PFSK-1 (cell line): ENCODE measurements at regions not wholly inside any gene's neighbourhood (a gene's known extent, or its start where the extent isn't known, plus 50 kb on each side); places are given as distances from the start of the nearest gene placed in this dataset.

Experiments used
- FOXP2 ChIP-seq: optimal IDR thresholded peaks from 2 replicates; pipeline ENCODE3; 2011; ENCODE audit warnings: borderline replicate concordance, control low read depth, inconsistent platforms; ENCODE audit not compliant: insufficient read depth; ENCODE audit errors: extremely low read length, extremely low read depth
- POLR2AphosphoS5 ChIP-seq: IDR thresholded peaks from 2 replicates; pipeline ENCODE4 v1.6.1; 2012; ENCODE audit warnings: low read depth, mild to moderate bottlenecking, control low read depth, low read length, moderate library complexity
- REST ChIP-seq, 2 experiments: IDR thresholded peaks; 2 replicates each; pipeline versions ENCODE4 v1.6.1 to v1.8.0; 2011 to 2012; ENCODE audit warnings: low read depth in 2 of 2, low read length in 2 of 2, control low read depth in 1 of 2, inconsistent platforms in 1 of 2, mild to moderate bottlenecking in 1 of 2, moderate library complexity in 1 of 2; ENCODE audit not compliant: insufficient read depth in 1 of 2
- SIN3A ChIP-seq: IDR thresholded peaks from 2 replicates; pipeline ENCODE4 v1.6.1; 2012; ENCODE audit warnings: mild to moderate bottlenecking, low read length, moderate library complexity, borderline replicate concordance; ENCODE audit not compliant: insufficient read depth
- TAF1 ChIP-seq: IDR thresholded peaks from 2 replicates; pipeline ENCODE4 v1.6.1; 2012; ENCODE audit warnings: low read length, control low read depth, borderline replicate concordance; ENCODE audit not compliant: insufficient read depth

- TF ChIP-seq REST (IDR thresholded peaks at IDR 0.05; ENCODE audit: insufficient read depth in 1 of 2, low read depth in 2 of 2, low read length in 2 of 2) (no peak), POLR2AphosphoS5 (no peak), SIN3A (no peak), FOXP2 (no peak), TAF1 (no peak)
These were observed 112.3 kb upstream of the RAD23B start for GRCh38 chr9:107170801-107171200.

GRCh38 chr9:107172160-107172978, 110.7 kb upstream of the RAD23B start:
- TF ChIP-seq SIN3A: no peak
- TF ChIP-seq TAF1: no peak
- TF ChIP-seq REST (IDR thresholded peaks at IDR 0.05; ENCODE audit: insufficient read depth in 1 of 2, low read depth in 2 of 2, low read length in 2 of 2): no peak
- no peak for TF ChIP-seq POLR2AphosphoS5

- TF ChIP-seq SIN3A: no peak
- no peak for TF ChIP-seq TAF1
- no peak for TF ChIP-seq POLR2AphosphoS5
- TF ChIP-seq REST (IDR thresholded peaks at IDR 0.05; ENCODE audit: insufficient read depth in 1 of 2, low read depth in 2 of 2, low read length in 2 of 2): no peak
- TF ChIP-seq FOXP2: no peak
These were observed 110.1 kb upstream of the RAD23B start for GRCh38 chr9:107172979-107173347.

GRCh38 chr9:107173422-107174180, 109.5 kb upstream of the RAD23B start:
- TF ChIP-seq FOXP2 (no peak), TAF1 (no peak), REST (IDR thresholded peaks at IDR 0.05; ENCODE audit: insufficient read depth in 1 of 2, low read depth in 2 of 2, low read length in 2 of 2) (no peak), POLR2AphosphoS5 (no peak), SIN3A (no peak)
